Activated CD8-positive, alpha-beta memory T cell treated with anti-CD3 and anti-CD28 coated beads for 4 hours (primary cell): ENCODE measurements at regions not wholly inside any gene's neighbourhood (a gene's known extent, or its start where the extent isn't known, plus 50 kb on each side); places are given as distances from the start of the nearest gene placed in this dataset.
"Not testable (repeated sequence)": the region's sequence is repeated elsewhere in the genome, so short reads cannot be mapped to it uniquely, and the experiment has no call there.

Experiments
- DNase-seq, 2 donors: peaks; one replicate each; pipeline ENCODE4 v3.0.0-alpha.2; 2020; ENCODE audit warnings: low read depth in 2 of 2

- no peak for DNase-seq
Observed at GRCh38 chr1:229859026-229859425, 208.0 kb upstream of the GALNT2 start.

GRCh38 chr1:229860926-229861325 is 206.1 kb upstream of the GALNT2 start:
- no peak for DNase-seq

GRCh38 chr1:229862017-229862774 is 204.8 kb upstream of the GALNT2 start:
- no peak for DNase-seq

- DNase-seq = no peak
Observed at GRCh38 chr1:229863651-229864545, 203.1 kb upstream of the GALNT2 start.

GRCh38 chr1:229864686-229865230 is 202.3 kb upstream of the GALNT2 start:
- no peak for DNase-seq

GRCh38 chr1:229865321-229865720 is 201.7 kb upstream of the GALNT2 start:
- not testable (repeated sequence) for DNase-seq

- DNase-seq = no peak
Observed at GRCh38 chr1:229867726-229868125, 199.3 kb upstream of the GALNT2 start.

GRCh38 chr1:229869240-229869639 is 197.8 kb upstream of the GALNT2 start:
- DNase-seq = no peak

- DNase-seq = no peak
Observed at GRCh38 chr1:229869687-229870086, 197.4 kb upstream of the GALNT2 start.

GRCh38 chr1:229870381-229870780 is 196.7 kb upstream of the GALNT2 start:
- DNase-seq = no peak

GRCh38 chr1:229871078-229871676 is 195.9 kb upstream of the GALNT2 start:
- DNase-seq = no peak

GRCh38 chr1:229874136-229874535 is 192.9 kb upstream of the GALNT2 start:
- DNase-seq = no peak

GRCh38 chr1:229874609-229875008 is 192.4 kb upstream of the GALNT2 start:
- no peak for DNase-seq

- DNase-seq = no peak
Observed at GRCh38 chr1:229875086-229875485, 192.0 kb upstream of the GALNT2 start.

- no peak for DNase-seq
Observed at GRCh38 chr1:229879746-229880145, 187.3 kb upstream of the GALNT2 start.

- no peak for DNase-seq
Observed at GRCh38 chr1:229880271-229881170, 186.5 kb upstream of the GALNT2 start.

GRCh38 chr1:229882621-229883020 is 184.4 kb upstream of the GALNT2 start:
- no peak for DNase-seq

GRCh38 chr1:229883504-229884200 is 183.4 kb upstream of the GALNT2 start:
- DNase-seq = no peak

- DNase-seq = no peak
Observed at GRCh38 chr1:229884765-229885164, 182.3 kb upstream of the GALNT2 start.
